Lower lobe of right lung (tissue), 2 donors: ENCODE measurements at regions not wholly inside any gene's neighbourhood (a gene's known extent, or its start where the extent isn't known, plus 50 kb on each side); places are given as distances from the start of the nearest gene placed in this dataset.
"Not testable (repeated sequence)": the region's sequence is repeated elsewhere in the genome, so short reads cannot be mapped to it uniquely, and the experiment has no call there.

Experiments
- ATAC-seq, 2 donors: fragments of 200-7000 bp; cut with Tn5 transposase; one replicate each; pipeline ENCODE4 v1.9.1; 2020 to 2022; ENCODE audit warnings: mild to moderate bottlenecking in 2 of 2, moderate library complexity in 2 of 2
- DNase-seq: peaks from one replicate; pipeline ENCODE4 v3.0.0-alpha.2; 2020
- H3K27ac ChIP-seq: fragments of 200-600 bp; one replicate; pipeline ENCODE4 v1.8.0; 2022
- H3K27me3 ChIP-seq: fragments of 200-600 bp; one replicate; pipeline ENCODE4 v1.8.0; 2022; ENCODE audit warnings: low read depth
- H3K36me3 ChIP-seq: fragments of 200-600 bp; one replicate; pipeline ENCODE4 v1.8.0; 2022; ENCODE audit warnings: mild to moderate bottlenecking
- H3K4me1 ChIP-seq: fragments of 200-600 bp; one replicate; pipeline ENCODE4 v1.8.0; 2022
- H3K4me3 ChIP-seq: fragments of 200-600 bp; one replicate; pipeline ENCODE4 v1.8.0; 2022; ENCODE audit warnings: mild to moderate bottlenecking
- H3K9me3 ChIP-seq: fragments of 200-600 bp; one replicate; pipeline ENCODE4 v1.8.0; 2022
- CTCF ChIP-seq: fragments of 200-600 bp; IDR thresholded peaks from one replicate; pipeline ENCODE4 v1.8.0; 2022; ENCODE audit warnings: antibody characterized with exemption, mild to moderate bottlenecking
- intact Hi-C: fragments of 100-400 bp; cut with DNase I; formaldehyde crosslinking; loops from one replicate; pipeline ENCODE4 v1.11.0; 2022
- donor health status: DM: no; HTN: yes; CAD: no; lungs with severe emphysema.

- Histone ChIP-seq H3K4me3 (no peak overlapping the region), H3K4me1 (peaks cover 14% of the 10 kb centered on the region), H3K27ac (peak overlapping the region; percentile 12), H3K9me3 (no peaks in the 10 kb centered on the region), H3K36me3 (no peaks in the 10 kb centered on the region), H3K27me3 (no peaks in the 10 kb centered on the region)
- no peak for DNase-seq
- no peak for ATAC-seq
- intact Hi-C loops: no loop called here
- no peak for TF ChIP-seq CTCF
These were observed 164.1 kb upstream of the MPDZ start for GRCh38 chr9:13443346-13444244.

DNA sequence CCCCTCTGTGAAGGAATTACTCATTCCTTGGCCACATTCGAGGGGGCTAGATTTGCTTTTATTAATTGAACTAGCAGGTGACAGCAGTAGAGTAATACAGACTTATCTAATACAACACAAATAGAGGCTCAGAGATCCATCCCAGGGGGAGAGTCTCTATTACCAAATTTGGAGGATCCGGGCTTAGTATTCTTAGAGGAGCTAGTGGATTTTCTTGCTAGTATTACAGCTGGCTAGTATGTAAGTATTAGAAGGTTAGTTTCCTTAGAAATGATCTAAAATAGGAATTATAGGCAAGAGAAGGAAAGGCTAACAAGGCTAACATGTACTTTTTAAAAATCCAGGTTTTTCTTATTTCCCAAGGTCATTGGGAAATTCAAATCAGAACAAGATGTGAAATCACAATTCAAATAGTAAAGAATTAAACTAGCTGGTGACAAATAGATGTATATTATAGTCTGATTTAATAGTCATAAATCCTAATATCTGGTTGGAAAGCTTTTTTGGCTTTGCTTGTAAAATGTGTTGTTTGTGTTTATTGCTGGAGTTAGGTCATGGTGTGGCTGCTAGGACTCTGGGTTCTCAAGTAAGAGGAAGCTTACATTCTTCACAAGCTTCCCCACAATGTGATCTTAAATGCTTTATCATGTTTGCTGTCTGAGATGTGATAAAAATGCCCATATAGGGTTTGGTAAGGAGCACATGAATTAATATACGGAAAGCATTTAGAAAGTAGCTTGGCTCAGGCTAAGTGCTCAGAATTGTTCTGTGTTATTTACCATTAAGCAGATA is 160.4 kb upstream of the MPDZ start:
- ATAC-seq (no peak), DNase-seq (no peak)
- no peak for TF ChIP-seq CTCF
- Histone ChIP-seq H3K36me3 (no peaks in the 10 kb centered on the region), H3K9me3 (no peaks in the 10 kb centered on the region), H3K27me3 (no peaks in the 10 kb centered on the region), H3K4me1 (no peaks in the 10 kb centered on the region), H3K4me3 (no peak overlapping the region), H3K27ac (no peak overlapping the region)
- intact Hi-C loops: loop anchor here (10.0 kb wide), 1 partner anchor 915 kb away; no protein-coding TSS in a partner anchor

GRCh38 chr9:13437866-13438265 is 158.4 kb upstream of the MPDZ start:
- TF ChIP-seq CTCF: no peak
- Histone ChIP-seq H3K4me3 (no peak overlapping the region), H3K27me3 (no peaks in the 10 kb centered on the region), H3K27ac (no peak overlapping the region), H3K36me3 (no peaks in the 10 kb centered on the region), H3K9me3 (no peaks in the 10 kb centered on the region), H3K4me1 (no peaks in the 10 kb centered on the region)
- intact Hi-C loops: loop anchor here (10.0 kb wide), 1 partner anchor 917 kb away; no protein-coding TSS in a partner anchor
- no peak for ATAC-seq
- no peak for DNase-seq

DNA sequence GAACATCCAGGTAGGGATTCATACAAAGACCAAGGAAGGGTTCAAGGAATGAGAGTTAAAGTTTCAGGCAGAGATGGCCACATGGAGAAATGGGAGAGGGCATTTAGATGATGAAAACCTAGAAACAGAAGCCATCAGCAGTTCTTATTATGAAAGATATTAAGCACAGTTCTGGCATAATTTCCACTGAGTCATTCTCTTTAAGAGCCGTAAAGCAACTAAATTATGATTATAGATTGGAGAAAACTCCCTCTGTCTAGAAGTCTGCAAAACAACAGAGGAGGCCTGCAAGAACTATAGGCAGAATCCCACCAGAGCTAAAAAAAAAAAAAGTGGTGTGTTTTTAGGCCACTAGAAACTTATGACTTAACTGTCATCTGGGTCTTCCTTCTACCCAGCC is 157.1 kb upstream of the MPDZ start:
- H3K27ac ChIP-seq: no peak overlapping the region
- intact Hi-C loops: loop anchor here (10.0 kb wide), 1 partner anchor 918 kb away; no protein-coding TSS in a partner anchor
- H3K4me1 ChIP-seq: no peaks in the 10 kb centered on the region
- no peak for DNase-seq
- ATAC-seq: no peak
- H3K27me3 ChIP-seq: no peaks in the 10 kb centered on the region
- no peaks in the 10 kb centered on the region for H3K36me3 ChIP-seq
- no peak for TF ChIP-seq CTCF
- H3K4me3 ChIP-seq: no peak overlapping the region
- no peaks in the 10 kb centered on the region for H3K9me3 ChIP-seq

- not testable (repeated sequence) for DNase-seq, H3K4me3 ChIP-seq, H3K4me1 ChIP-seq, H3K27ac ChIP-seq, H3K36me3 ChIP-seq, H3K9me3 ChIP-seq, H3K27me3 ChIP-seq, ATAC-seq
- intact Hi-C loops: loop anchor here (10.0 kb wide), 1 partner anchor 921 kb away; no protein-coding TSS in a partner anchor
These were observed 154.0 kb upstream of the MPDZ start for GRCh38 chr9:13433453-13433852.
